HEK293 (cell line): ENCODE measurements at regions not wholly inside any gene's neighbourhood (a gene's known extent, or its start where the extent isn't known, plus 50 kb on each side); places are given as distances from the start of the nearest gene placed in this dataset.
A peak's percentile ranks its signal among the peaks of the same experiment; 100 is the strongest.

ENCODE experiments used
- CTCF ChIA-PET: fragments of 350-600 bp; formaldehyde crosslinking; extraction: SDS; loops from one replicate; lab custom pipeline; 2021; ENCODE audit warnings: antibody characterized with exemption; lab: Yijun Ruan, JAX
- POLR2A ChIA-PET: fragments of 300-600 bp; formaldehyde crosslinking; extraction: SDS; loops from one replicate; lab custom pipeline; 2020; ENCODE audit warnings: antibody characterized with exemption, inconsistent platforms; lab: Yijun Ruan, JAX
- H3K27ac ChIP-seq: fragments of 200-500 bp; sonication (Bioruptor generic); 2 replicates; pipeline ENCODE4 v1.5.1; 2014; ENCODE audit warnings: low read depth, low read length, control low read depth, inconsistent platforms; ENCODE audit errors: extremely low read depth
- H3K36me3 ChIP-seq, 2 experiments: fragments of 200-500 bp in 1 of 2; sonication (Bioruptor generic) in 1 of 2; 1 replicate in 1 of 2; 2 replicates in 1 of 2; pipeline ENCODE4 v1.5.1; 2014 to 2017; ENCODE audit warnings: inconsistent platforms in 2 of 2, low read length in 2 of 2; ENCODE audit not compliant: control insufficient read depth in 2 of 2, insufficient read depth in 1 of 2
- H3K4me1 ChIP-seq: fragments of 200-500 bp; sonication (Bioruptor generic); 2 replicates; pipeline ENCODE4 v1.5.1; 2014; ENCODE audit warnings: mild to moderate bottlenecking, low read length, inconsistent platforms; ENCODE audit not compliant: control insufficient read depth, insufficient read depth
- H3K4me3 ChIP-seq: 2 replicates; pipeline ENCODE4 v1.5.1; 2011; ENCODE audit warnings: low read depth, mild to moderate bottlenecking, control low read depth, low read length, moderate library complexity
- H3K9me3 ChIP-seq: fragments of 200-500 bp; sonication (Bioruptor generic); 2 replicates; pipeline ENCODE4 v1.5.1; 2014; ENCODE audit warnings: low read depth, low read length, inconsistent platforms; ENCODE audit not compliant: control insufficient read depth, insufficient read depth
- HOXA7 ChIP-seq: sonication (generic); formaldehyde crosslinking; IDR thresholded peaks from 2 replicates; pipeline ENCODE4 v1.8.1; 2022; ENCODE audit warnings: missing genetic modification reagents, borderline replicate concordance
- PRDM1 ChIP-seq: fragments of 450-650 bp; formaldehyde crosslinking; IDR thresholded peaks from 2 replicates; pipeline ENCODE4; 2016; ENCODE audit warnings: missing biosample characterization, missing genetic modification characterization
- YY1 ChIP-seq: fragments of 450-650 bp; formaldehyde crosslinking; IDR thresholded peaks from 2 replicates; pipeline ENCODE4 v1.5.1; 2018; ENCODE audit warnings: missing biosample characterization, missing genetic modification characterization
- ZFP3 ChIP-seq: fragments of 450-650 bp; formaldehyde crosslinking; IDR thresholded peaks from 2 replicates; pipeline ENCODE4 v1.5.1; 2016; ENCODE audit warnings: low read depth, missing biosample characterization, missing genetic modification characterization
- ZFP69B ChIP-seq: fragments of 450-650 bp; formaldehyde crosslinking; IDR thresholded peaks from 2 replicates; pipeline ENCODE4 v1.5.1; 2016; ENCODE audit warnings: missing biosample characterization, missing genetic modification characterization
- ZNF121 ChIP-seq: fragments of 450-650 bp; formaldehyde crosslinking; IDR thresholded peaks from 2 replicates; pipeline ENCODE4 v1.5.1; 2016; ENCODE audit warnings: missing biosample characterization, missing genetic modification characterization
- ZNF184 ChIP-seq: fragments of 450-650 bp; IDR thresholded peaks from 2 replicates; pipeline ENCODE4 v1.5.1; 2018; ENCODE audit warnings: missing biosample characterization, mild to moderate bottlenecking, missing genetic modification characterization
- ZNF19 ChIP-seq: fragments of 450-650 bp; formaldehyde crosslinking; IDR thresholded peaks from 2 replicates; pipeline ENCODE4; 2016; ENCODE audit warnings: missing biosample characterization, missing genetic modification characterization, low read depth
- ZNF2 ChIP-seq: fragments of 450-650 bp; formaldehyde crosslinking; IDR thresholded peaks from 2 replicates; pipeline ENCODE4 v1.5.1; 2016; ENCODE audit warnings: missing biosample characterization, missing genetic modification characterization
- ZNF214 ChIP-seq: fragments of 450-650 bp; formaldehyde crosslinking; IDR thresholded peaks from 2 replicates; pipeline ENCODE4 v1.5.1; 2017; ENCODE audit warnings: missing biosample characterization, mild to moderate bottlenecking, missing genetic modification characterization, borderline replicate concordance
- ZNF354C ChIP-seq: fragments of 450-650 bp; formaldehyde crosslinking; IDR thresholded peaks from 2 replicates; pipeline ENCODE4 v1.5.1; 2016; ENCODE audit warnings: missing biosample characterization, missing genetic modification characterization, low read depth, borderline replicate concordance
- ZNF391 ChIP-seq: fragments of 450-650 bp; formaldehyde crosslinking; IDR thresholded peaks from 2 replicates; pipeline ENCODE4 v1.5.1; 2016; ENCODE audit warnings: low read depth, missing biosample characterization, missing genetic modification characterization, borderline replicate concordance
- ZNF394 ChIP-seq: fragments of 450-650 bp; formaldehyde crosslinking; IDR thresholded peaks from 2 replicates; pipeline ENCODE4 v1.5.1; 2016; ENCODE audit warnings: missing biosample characterization, missing genetic modification characterization, mild to moderate bottlenecking, moderate library complexity, borderline replicate concordance
- ZNF416 ChIP-seq: fragments of 450-650 bp; formaldehyde crosslinking; IDR thresholded peaks from 2 replicates; pipeline ENCODE4 v1.5.1; 2016; ENCODE audit warnings: missing biosample characterization, missing genetic modification characterization
- ZNF426 ChIP-seq: fragments of 450-650 bp; formaldehyde crosslinking; IDR thresholded peaks from 2 replicates; pipeline ENCODE4 v1.5.1; 2017; ENCODE audit warnings: missing biosample characterization, missing genetic modification characterization, mild to moderate bottlenecking, inconsistent platforms, moderate library complexity
- ZNF777 ChIP-seq: fragments of 450-650 bp; formaldehyde crosslinking; IDR thresholded peaks from 2 replicates; pipeline ENCODE4 v1.5.1; 2017; ENCODE audit warnings: missing biosample characterization, missing genetic modification characterization, borderline replicate concordance
- ZNF785 ChIP-seq: fragments of 450-650 bp; formaldehyde crosslinking; IDR thresholded peaks from 2 replicates; pipeline ENCODE4 v1.5.1; 2016; ENCODE audit warnings: missing biosample characterization, missing genetic modification characterization
- ZNF791 ChIP-seq: fragments of 450-650 bp; formaldehyde crosslinking; IDR thresholded peaks from 2 replicates; pipeline ENCODE4 v1.5.1; 2016; ENCODE audit warnings: missing biosample characterization, missing genetic modification characterization
- ZSCAN30 ChIP-seq: fragments of 450-650 bp; IDR thresholded peaks from 2 replicates; pipeline ENCODE4 v1.5.1; 2018; ENCODE audit warnings: missing biosample characterization, mild to moderate bottlenecking, missing genetic modification characterization, moderate library complexity
- TF ChIP-seq, protein P1 (sequence below): fragments of 450-650 bp; formaldehyde crosslinking; IDR thresholded peaks from 2 replicates; pipeline ENCODE4 v1.5.1; 2016; ENCODE audit warnings: missing biosample characterization, missing genetic modification characterization
- TF ChIP-seq, protein P2 (sequence below): fragments of 450-650 bp; formaldehyde crosslinking; IDR thresholded peaks from 2 replicates; pipeline ENCODE4 v1.5.1; 2016; ENCODE audit warnings: missing biosample characterization, missing genetic modification characterization
- TF ChIP-seq, protein P3 (sequence below): fragments of 450-650 bp; formaldehyde crosslinking; IDR thresholded peaks from 2 replicates; pipeline ENCODE4 v1.5.1; 2016; ENCODE audit warnings: missing biosample characterization, missing genetic modification characterization, borderline replicate concordance

DNA sequence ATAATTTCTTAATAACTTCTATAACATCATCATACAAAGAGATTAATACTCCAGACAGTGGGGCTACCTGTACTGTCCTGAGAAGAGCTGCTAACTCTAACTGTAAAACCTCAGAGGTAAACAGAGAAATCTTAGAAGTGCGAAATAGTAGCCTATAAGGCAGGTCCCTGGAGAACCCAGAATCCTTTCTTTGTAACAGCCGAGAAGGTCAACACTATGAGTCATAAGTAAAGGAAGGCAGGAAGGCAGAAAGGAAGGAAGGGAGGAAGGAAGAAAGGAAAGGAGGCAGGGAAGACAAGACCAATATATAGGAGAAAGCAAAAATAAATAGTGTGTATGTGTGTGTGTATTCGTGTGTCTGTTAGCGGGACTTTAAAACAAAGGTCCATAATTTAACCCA is 540.6 kb downstream of the ZWINT start:
- Histone ChIP-seq H3K27ac (no peak overlapping the region), H3K4me1 (no peaks in the 10 kb centered on the region), H3K36me3 (no peaks in the 10 kb centered on the region), H3K4me3 (no peak overlapping the region), H3K9me3 (no peaks in the 10 kb centered on the region)
- ChIA-PET POLR2A (no interaction called here), CTCF (no interaction called here)
- TF ChIP-seq ZFP69B (tag by site-specific recombination) (no peak), PRDM1 (peak; percentile 58; the same call in 1 of the 2 replicates)

DNA sequence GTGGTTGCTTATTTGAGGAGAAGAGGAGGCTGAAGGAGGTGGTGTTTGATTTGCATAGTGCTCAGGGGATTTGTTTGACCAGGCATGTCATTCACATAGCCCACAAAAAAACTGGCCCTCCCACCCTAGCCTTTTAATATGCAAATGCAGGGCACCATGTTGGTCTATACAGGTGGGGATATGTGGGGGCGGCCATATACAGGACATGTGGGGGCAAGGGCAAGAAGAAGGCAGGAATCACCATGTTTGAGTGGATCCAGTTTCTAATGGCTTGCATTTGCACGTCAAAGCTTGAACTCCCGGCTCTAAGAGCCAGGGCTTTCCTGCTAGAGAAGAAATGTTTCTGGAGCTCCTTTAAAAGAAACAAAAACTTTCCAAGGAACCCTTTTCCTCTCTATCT is 541.0 kb downstream of the ZWINT start:
- Histone ChIP-seq H3K9me3 (no peaks in the 10 kb centered on the region), H3K36me3 (no peaks in the 10 kb centered on the region), H3K27ac (no peak overlapping the region), H3K4me3 (no peak overlapping the region), H3K4me1 (no peaks in the 10 kb centered on the region)
- no peak for TF ChIP-seq ZNF391
- TF ChIP-seq ZNF214 (tag by site-specific recombination): no peak
- TF ChIP-seq ZNF2 (tag by site-specific recombination): no peak
- TF ChIP-seq, protein P1, sequence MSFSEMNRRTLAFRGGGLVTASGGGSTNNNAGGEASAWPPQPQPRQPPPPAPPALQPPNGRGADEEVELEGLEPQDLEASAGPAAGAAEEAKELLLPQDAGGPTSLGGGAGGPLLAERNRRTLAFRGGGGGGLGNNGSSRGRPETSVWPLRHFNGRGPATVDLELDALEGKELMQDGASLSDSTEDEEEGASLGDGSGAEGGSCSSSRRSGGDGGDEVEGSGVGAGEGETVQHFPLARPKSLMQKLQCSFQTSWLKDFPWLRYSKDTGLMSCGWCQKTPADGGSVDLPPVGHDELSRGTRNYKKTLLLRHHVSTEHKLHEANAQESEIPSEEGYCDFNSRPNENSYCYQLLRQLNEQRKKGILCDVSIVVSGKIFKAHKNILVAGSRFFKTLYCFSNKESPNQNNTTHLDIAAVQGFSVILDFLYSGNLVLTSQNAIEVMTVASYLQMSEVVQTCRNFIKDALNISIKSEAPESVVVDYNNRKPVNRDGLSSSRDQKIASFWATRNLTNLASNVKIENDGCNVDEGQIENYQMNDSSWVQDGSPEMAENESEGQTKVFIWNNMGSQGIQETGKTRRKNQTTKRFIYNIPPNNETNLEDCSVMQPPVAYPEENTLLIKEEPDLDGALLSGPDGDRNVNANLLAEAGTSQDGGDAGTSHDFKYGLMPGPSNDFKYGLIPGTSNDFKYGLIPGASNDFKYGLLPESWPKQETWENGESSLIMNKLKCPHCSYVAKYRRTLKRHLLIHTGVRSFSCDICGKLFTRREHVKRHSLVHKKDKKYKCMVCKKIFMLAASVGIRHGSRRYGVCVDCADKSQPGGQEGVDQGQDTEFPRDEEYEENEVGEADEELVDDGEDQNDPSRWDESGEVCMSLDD (tag by site-specific recombination): no peak
- no peak for TF ChIP-seq ZNF19 (tag by site-specific recombination)
- TF ChIP-seq ZNF354C (tag by site-specific recombination): no peak
- no peak for TF ChIP-seq ZNF426
- no peak for TF ChIP-seq ZNF777 (tag by site-specific recombination)
- ChIA-PET CTCF (no interaction called here), POLR2A (no interaction called here)

DNA sequence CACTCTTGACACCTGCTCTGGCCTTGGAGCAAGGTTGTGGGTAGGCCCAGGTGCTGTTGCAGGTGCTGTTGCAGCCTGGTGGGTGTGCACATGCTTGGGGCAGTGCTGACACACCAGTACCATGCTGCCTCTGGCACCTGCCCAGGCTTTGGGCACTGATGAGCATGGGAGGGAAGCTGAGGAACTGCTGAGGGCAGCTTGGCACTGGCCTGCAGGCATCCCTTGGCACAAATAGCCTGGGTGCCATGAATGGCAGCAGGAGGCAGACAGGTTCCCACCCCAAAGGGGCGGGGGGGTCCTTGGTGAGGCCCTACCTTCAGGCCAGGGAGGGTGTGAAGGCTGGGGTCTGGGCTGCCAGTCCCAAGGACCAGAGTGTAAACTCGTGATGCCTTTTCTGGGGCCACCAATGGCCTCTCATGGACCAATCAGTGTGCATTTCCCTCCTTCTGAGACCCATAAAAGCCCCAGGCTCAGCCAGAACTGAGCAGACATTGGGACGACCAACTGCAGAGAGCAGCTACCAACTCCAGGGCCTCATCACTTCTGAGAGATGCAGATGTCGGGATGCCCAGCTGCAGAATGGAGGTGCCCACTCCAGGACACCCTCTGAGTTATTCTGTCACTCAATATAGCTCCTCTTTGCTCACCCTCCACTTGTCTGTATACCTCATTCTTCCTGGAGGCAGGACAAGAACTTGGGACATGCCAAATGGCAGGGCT is 547.4 kb downstream of the ZWINT start:
- no peak overlapping the region for H3K4me3 ChIP-seq
- no peak for TF ChIP-seq HOXA7 (CRISPR knock-in tag)
- no peak for TF ChIP-seq ZNF791 (tag by site-specific recombination)
- no peak for TF ChIP-seq YY1 (tag by site-specific recombination)
- TF ChIP-seq ZNF394 (tag by site-specific recombination): no peak
- no peak for TF ChIP-seq ZNF121 (tag by site-specific recombination)
- no peak for TF ChIP-seq ZNF184 (tag by site-specific recombination)
- no peak for TF ChIP-seq ZNF785 (tag by site-specific recombination)
- no peak for TF ChIP-seq ZNF416 (tag by site-specific recombination)
- TF ChIP-seq ZFP3: no peak
- TF ChIP-seq ZNF2 (tag by site-specific recombination): no peak
- no peak for TF ChIP-seq ZSCAN30 (tag by site-specific recombination)
- TF ChIP-seq, protein P2, sequence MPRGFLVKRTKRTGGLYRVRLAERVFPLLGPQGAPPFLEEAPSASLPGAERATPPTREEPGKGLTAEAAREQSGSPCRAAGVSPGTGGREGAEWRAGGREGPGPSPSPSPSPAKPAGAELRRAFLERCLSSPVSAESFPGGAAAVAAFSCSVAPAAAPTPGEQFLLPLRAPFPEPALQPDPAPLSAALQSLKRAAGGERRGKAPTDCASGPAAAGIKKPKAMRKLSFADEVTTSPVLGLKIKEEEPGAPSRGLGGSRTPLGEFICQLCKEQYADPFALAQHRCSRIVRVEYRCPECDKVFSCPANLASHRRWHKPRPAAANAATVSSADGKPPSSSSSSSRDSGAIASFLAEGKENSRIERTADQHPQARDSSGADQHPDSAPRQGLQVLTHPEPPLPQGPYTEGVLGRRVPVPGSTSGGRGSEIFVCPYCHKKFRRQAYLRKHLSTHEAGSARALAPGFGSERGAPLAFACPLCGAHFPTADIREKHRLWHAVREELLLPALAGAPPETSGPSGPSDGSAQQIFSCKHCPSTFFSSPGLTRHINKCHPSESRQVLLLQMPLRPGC (tag by site-specific recombination): no peak
- TF ChIP-seq, protein P3, sequence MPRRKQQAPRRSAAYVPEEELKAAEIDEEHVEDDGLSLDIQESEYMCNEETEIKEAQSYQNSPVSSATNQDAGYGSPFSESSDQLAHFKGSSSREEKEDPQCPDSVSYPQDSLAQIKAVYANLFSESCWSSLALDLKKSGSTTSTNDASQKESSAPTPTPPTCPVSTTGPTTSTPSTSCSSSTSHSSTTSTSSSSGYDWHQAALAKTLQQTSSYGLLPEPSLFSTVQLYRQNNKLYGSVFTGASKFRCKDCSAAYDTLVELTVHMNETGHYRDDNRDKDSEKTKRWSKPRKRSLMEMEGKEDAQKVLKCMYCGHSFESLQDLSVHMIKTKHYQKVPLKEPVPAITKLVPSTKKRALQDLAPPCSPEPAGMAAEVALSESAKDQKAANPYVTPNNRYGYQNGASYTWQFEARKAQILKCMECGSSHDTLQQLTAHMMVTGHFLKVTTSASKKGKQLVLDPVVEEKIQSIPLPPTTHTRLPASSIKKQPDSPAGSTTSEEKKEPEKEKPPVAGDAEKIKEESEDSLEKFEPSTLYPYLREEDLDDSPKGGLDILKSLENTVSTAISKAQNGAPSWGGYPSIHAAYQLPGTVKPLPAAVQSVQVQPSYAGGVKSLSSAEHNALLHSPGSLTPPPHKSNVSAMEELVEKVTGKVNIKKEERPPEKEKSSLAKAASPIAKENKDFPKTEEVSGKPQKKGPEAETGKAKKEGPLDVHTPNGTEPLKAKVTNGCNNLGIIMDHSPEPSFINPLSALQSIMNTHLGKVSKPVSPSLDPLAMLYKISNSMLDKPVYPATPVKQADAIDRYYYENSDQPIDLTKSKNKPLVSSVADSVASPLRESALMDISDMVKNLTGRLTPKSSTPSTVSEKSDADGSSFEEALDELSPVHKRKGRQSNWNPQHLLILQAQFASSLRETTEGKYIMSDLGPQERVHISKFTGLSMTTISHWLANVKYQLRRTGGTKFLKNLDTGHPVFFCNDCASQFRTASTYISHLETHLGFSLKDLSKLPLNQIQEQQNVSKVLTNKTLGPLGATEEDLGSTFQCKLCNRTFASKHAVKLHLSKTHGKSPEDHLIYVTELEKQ (tag by site-specific recombination): no peak
- ChIA-PET CTCF (no interaction called here), POLR2A (no interaction called here)
- no peaks in the 10 kb centered on the region for H3K4me1 ChIP-seq
- H3K36me3 ChIP-seq: no peaks in the 10 kb centered on the region
- H3K9me3 ChIP-seq: no peaks in the 10 kb centered on the region
- no peak overlapping the region for H3K27ac ChIP-seq
